ENCODE measurements at regions not wholly inside any gene's neighbourhood (a gene's known extent, or its start where the extent isn't known, plus 50 kb on each side); places are given as distances from the start of the nearest gene placed in this dataset.

- Histone ChIP-seq H3K27ac (replicated peaks) (no peak overlapping the region), H3K4me3 (replicated peaks; ENCODE audit: insufficient read depth, low read length) (no peak overlapping the region), H3K27me3 (ENCODE audit: insufficient read depth, poor library complexity, severe bottlenecking) (no peaks in the 10 kb centered on the region)
- TF ChIP-seq SPI1 (IDR thresholded peaks at IDR 0.05; ENCODE audit: borderline replicate concordance, low read depth) (no peak), GABPA (IDR thresholded peaks at IDR 0.05; ENCODE audit: low read depth) (no peak), POLR2AphosphoS5 (IDR thresholded peaks at IDR 0.05; ENCODE audit: low read depth) (no peak)
- TF ChIP-seq, protein P1, sequence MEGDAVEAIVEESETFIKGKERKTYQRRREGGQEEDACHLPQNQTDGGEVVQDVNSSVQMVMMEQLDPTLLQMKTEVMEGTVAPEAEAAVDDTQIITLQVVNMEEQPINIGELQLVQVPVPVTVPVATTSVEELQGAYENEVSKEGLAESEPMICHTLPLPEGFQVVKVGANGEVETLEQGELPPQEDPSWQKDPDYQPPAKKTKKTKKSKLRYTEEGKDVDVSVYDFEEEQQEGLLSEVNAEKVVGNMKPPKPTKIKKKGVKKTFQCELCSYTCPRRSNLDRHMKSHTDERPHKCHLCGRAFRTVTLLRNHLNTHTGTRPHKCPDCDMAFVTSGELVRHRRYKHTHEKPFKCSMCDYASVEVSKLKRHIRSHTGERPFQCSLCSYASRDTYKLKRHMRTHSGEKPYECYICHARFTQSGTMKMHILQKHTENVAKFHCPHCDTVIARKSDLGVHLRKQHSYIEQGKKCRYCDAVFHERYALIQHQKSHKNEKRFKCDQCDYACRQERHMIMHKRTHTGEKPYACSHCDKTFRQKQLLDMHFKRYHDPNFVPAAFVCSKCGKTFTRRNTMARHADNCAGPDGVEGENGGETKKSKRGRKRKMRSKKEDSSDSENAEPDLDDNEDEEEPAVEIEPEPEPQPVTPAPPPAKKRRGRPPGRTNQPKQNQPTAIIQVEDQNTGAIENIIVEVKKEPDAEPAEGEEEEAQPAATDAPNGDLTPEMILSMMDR (IDR thresholded peaks at IDR 0.05; ENCODE audit: insufficient read depth, low read length) = no peak
- TF ChIP-seq, protein P2, sequence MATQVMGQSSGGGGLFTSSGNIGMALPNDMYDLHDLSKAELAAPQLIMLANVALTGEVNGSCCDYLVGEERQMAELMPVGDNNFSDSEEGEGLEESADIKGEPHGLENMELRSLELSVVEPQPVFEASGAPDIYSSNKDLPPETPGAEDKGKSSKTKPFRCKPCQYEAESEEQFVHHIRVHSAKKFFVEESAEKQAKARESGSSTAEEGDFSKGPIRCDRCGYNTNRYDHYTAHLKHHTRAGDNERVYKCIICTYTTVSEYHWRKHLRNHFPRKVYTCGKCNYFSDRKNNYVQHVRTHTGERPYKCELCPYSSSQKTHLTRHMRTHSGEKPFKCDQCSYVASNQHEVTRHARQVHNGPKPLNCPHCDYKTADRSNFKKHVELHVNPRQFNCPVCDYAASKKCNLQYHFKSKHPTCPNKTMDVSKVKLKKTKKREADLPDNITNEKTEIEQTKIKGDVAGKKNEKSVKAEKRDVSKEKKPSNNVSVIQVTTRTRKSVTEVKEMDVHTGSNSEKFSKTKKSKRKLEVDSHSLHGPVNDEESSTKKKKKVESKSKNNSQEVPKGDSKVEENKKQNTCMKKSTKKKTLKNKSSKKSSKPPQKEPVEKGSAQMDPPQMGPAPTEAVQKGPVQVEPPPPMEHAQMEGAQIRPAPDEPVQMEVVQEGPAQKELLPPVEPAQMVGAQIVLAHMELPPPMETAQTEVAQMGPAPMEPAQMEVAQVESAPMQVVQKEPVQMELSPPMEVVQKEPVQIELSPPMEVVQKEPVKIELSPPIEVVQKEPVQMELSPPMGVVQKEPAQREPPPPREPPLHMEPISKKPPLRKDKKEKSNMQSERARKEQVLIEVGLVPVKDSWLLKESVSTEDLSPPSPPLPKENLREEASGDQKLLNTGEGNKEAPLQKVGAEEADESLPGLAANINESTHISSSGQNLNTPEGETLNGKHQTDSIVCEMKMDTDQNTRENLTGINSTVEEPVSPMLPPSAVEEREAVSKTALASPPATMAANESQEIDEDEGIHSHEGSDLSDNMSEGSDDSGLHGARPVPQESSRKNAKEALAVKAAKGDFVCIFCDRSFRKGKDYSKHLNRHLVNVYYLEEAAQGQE (IDR thresholded peaks at IDR 0.05; ENCODE audit: insufficient replicate concordance, low read depth) = no peak
- DNase-seq (ENCODE audit: low read depth in 1 of 2, low spot score in 1 of 2) = no peak
Measured at GRCh38 chr10:80896959-80897358, 359.3 kb downstream of the SH2D4B start.

- TF ChIP-seq, protein P2 (IDR thresholded peaks at IDR 0.05; ENCODE audit: insufficient replicate concordance, low read depth) = no peak
- TF ChIP-seq POLR2AphosphoS5 (IDR thresholded peaks at IDR 0.05; ENCODE audit: low read depth) (no peak), GABPA (IDR thresholded peaks at IDR 0.05; ENCODE audit: low read depth) (no peak), SPI1 (IDR thresholded peaks at IDR 0.05; ENCODE audit: borderline replicate concordance, low read depth) (no peak)
- TF ChIP-seq, protein P1 (IDR thresholded peaks at IDR 0.05; ENCODE audit: insufficient read depth, low read length) = no peak
- no peak for DNase-seq (ENCODE audit: low read depth in 1 of 2, low spot score in 1 of 2)
- H3K4me3 ChIP-seq (replicated peaks; ENCODE audit: insufficient read depth, low read length) = no peak overlapping the region
- no peak overlapping the region for H3K27ac ChIP-seq (replicated peaks)
- H3K27me3 ChIP-seq (ENCODE audit: insufficient read depth, poor library complexity, severe bottlenecking) = no peaks in the 10 kb centered on the region
Measured at GRCh38 chr10:80900661-80901060, 363.0 kb downstream of the SH2D4B start.

GRCh38 chr10:80908611-80909010 lies 370.9 kb downstream of the SH2D4B start:
- TF ChIP-seq, protein P1 (IDR thresholded peaks at IDR 0.05; ENCODE audit: insufficient read depth, low read length) = no peak
- TF ChIP-seq, protein P2 (IDR thresholded peaks at IDR 0.05; ENCODE audit: insufficient replicate concordance, low read depth) = no peak
- no peak for TF ChIP-seq POLR2AphosphoS5 (IDR thresholded peaks at IDR 0.05; ENCODE audit: low read depth)
- no peak for DNase-seq (ENCODE audit: low read depth in 1 of 2, low spot score in 1 of 2)
- H3K4me3 ChIP-seq (replicated peaks; ENCODE audit: insufficient read depth, low read length) = no peak overlapping the region
- no peaks in the 10 kb centered on the region for H3K27me3 ChIP-seq (ENCODE audit: insufficient read depth, poor library complexity, severe bottlenecking)
- H3K27ac ChIP-seq (replicated peaks) = no peak overlapping the region

Data from HL-60 (cell line).